RCC 7860 (cell line): ENCODE measurements at regions not wholly inside any gene's neighbourhood (a gene's known extent, or its start where the extent isn't known, plus 50 kb on each side); places are given as distances from the start of the nearest gene placed in this dataset.

Source experiments
- DNase-seq: peaks from one replicate; pipeline ENCODE4 v3.0.0-alpha.2; 2015; ENCODE audit warnings: low spot score
- FAIRE-seq: peaks from 2 replicates; lab custom pipeline; 2012; peaks lifted over from hg19 to GRCh38; lab: Jason Lieb, UNC

- no peak for DNase-seq
- no peak for FAIRE-seq
Observed at GRCh38 chr2:160859096-160859495, 301.1 kb upstream of the TANK start.

GRCh38 chr2:160862226-160862625, 298.0 kb upstream of the TANK start:
- no peak for FAIRE-seq
- DNase-seq = no peak

- no peak for FAIRE-seq
- no peak for DNase-seq
Observed at GRCh38 chr2:160868891-160869290, 291.3 kb upstream of the TANK start.

DNA sequence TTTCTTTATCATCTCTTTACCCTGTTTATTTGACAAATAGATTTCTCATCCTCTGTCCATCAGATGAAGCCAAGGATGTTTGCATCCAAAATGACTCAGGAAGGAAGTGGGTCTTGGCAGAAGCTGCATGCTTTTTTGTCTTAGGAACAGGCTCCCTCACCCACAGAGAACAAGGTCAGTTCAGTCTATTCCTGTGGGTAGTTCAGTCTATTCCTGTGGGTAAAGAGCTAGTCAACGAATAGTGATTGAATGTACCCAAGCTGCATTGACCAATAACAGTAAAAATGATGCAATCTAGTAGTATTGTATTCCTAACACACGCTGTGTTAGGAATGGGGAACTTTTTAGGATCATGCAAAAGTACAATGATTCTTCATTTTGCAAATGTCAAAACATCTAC, 290.8 kb upstream of the TANK start:
- no peak for FAIRE-seq
- DNase-seq = no peak

DNA sequence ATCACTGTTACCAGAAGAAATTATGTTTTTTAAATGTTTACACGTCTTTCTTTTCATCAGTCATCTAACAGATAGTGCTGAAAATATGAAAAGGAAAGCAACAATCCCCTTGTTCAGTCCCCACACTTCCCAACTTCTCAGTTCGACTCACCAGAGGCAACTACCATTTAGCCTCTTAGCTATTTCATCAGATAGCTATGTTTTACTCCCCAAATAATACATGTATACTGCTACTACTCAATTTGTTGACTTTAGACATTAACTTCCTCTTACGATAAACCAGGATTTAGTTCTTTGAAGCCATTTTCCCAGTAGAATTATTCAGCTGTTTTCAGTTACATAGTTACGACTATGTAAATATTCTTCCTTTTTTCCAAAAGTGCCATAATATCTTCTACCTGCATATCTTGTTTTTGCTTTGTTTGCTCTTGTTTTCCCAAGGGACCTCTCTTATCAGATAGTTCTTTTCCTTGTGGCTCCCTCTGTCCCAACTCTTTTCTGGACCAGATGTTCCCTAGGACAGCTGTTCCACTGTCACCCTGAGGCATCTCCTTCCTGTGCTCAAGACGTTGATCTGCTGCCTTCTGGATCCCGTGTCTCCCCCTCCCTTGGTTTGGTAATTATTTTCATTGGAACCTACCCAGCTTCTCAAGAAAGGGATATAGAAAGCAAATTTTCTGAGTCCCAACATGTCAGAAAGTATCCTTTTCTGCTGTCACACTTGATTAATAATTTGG, 289.3 kb upstream of the TANK start:
- DNase-seq = no peak
- no peak for FAIRE-seq

GRCh38 chr2:160871953-160872352, 288.3 kb upstream of the TANK start:
- DNase-seq (no peak), FAIRE-seq (no peak)

DNA sequence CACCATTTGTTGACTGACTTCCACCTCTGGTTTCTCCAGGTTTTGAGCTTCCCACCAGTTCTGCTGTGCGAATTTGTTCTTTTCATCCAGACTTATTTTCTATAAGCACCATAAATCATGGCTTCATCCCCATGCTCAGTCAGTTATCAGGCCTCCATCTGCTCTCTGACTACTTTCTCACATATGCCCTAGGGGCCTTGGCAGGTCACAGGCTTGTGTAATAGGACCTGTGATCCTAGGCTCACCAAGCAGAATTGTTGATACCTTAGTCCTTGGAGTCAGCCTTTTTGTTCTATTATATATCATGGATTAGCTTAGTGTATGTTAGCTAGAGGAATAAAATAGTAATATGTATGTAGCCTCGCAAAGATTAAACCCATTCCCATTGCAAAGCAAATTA, 284.2 kb upstream of the TANK start:
- DNase-seq (no peak), FAIRE-seq (no peak)

DNA sequence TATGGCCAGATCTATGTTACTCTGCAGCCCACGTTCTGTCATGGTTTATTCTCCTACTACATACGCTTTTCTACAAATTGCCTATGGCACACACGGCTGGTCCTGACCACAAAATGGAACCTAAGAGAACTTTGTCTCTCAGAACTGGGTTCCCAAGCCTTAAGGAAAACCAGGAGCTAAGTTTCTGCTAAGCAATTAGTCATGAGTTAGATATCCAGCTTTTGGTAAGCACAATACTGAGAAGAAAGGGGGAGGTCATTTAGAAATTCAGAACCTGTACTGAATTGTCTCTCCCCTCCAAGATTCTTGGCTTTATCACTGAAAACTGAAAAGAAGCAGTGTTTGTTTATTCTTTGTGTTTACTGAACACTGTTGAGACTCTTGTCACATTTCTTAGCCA, 283.5 kb upstream of the TANK start:
- FAIRE-seq (no peak), DNase-seq (no peak)

DNA sequence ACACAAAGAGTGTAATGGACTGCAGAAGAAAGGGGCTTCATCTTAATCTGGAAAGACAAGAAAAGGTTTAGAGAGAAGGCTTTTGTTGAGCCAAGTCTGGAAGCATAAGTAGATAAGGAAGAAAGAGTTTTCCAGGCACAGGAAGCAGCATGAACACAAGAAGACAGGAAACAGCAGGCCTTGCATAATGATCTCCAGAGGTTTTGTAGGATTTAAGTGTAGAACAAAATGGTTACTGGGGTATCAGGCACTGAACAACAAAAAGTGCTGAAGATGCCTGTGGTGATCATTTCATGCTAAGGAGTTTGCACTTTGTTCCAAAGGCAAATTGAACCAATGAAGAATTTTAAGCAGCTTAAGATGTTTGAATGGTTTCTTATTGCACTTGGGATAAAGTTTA, 281.6 kb upstream of the TANK start:
- DNase-seq (no peak), FAIRE-seq (no peak)

GRCh38 chr2:160882906-160883305, 277.3 kb upstream of the TANK start:
- DNase-seq = no peak
- no peak for FAIRE-seq

GRCh38 chr2:160884056-160884455, 276.2 kb upstream of the TANK start:
- DNase-seq (no peak), FAIRE-seq (no peak)

DNA sequence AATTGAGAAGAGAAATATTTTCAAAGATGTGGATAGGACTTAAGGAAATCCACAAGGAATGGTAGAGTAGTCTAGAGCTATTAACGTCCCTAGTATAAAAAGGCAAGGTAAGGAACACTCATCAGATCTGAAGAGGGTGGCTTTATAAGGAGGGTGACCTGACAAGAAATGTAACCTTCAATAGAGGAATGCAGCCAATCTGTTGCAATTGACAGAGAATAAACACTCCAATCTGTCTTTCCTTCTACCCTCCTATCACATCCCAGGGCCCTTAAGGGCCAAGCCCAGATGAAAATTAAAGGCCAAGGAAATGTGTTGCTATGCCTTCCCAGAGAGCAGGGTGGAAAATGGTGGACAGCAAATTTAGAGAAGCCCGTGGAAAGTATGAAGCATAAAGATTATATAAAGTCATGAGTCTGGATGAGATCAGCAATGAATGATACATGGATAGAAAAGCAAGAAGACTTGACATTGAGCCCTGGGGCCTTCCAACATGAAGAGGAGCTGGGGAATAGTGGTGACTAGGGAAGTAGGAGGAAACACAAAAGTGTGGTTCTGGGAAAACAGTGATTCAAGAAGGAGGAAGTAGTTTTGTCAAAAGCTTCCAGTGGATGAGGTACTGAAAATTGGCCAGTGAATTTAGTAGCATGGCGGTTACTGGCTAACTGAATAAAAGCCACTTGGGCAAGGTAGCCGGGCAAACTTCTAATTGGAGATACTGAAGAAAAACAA, 270.6 kb upstream of the TANK start:
- FAIRE-seq (no peak), DNase-seq (no peak)

GRCh38 chr2:160890667-160891352, 269.4 kb upstream of the TANK start:
- no peak for FAIRE-seq
- DNase-seq = no peak

DNA sequence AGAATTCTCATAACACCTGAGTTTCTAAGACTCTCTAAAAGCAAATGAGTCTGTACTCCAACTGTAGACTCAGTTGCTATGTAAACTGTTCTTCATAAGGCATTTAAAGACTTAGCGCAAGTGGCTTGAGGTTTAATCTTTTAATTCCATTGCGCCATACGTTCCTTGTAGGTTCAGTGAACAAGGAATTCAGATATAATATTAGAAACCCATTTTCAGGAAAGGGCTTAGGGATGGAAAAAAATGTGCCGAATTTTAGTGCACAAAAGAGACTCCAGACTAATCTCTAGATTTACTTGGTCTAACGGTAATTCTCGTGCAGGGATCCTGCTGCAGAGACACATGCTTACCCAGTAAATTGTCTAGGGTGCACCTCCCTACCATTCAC, 268.9 kb upstream of the TANK start:
- no peak for DNase-seq
- FAIRE-seq = no peak

DNA sequence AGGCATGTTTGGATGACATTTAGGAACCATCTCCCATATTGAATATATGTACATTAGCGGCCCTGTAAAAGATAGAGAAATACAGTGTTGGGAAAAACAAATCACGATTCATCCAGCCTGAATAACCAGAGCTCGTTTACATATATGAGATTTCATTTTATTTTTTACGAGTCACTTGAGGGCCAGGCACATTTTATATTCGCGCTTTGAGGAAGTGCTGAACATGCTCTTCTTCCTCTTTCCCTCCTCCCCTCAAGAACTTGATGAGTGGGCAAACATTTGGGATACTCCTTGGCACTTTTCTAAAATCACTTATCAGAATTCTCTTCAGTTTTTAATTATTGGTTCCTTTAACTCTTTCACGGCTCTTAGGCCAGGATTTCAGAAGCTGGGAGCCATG, 268.0 kb upstream of the TANK start:
- DNase-seq (no peak), FAIRE-seq (no peak)

GRCh38 chr2:160893581-160893980, 266.6 kb upstream of the TANK start:
- DNase-seq (no peak), FAIRE-seq (no peak)

GRCh38 chr2:160898581-160899307, 261.5 kb upstream of the TANK start:
- no peak for FAIRE-seq

DNA sequence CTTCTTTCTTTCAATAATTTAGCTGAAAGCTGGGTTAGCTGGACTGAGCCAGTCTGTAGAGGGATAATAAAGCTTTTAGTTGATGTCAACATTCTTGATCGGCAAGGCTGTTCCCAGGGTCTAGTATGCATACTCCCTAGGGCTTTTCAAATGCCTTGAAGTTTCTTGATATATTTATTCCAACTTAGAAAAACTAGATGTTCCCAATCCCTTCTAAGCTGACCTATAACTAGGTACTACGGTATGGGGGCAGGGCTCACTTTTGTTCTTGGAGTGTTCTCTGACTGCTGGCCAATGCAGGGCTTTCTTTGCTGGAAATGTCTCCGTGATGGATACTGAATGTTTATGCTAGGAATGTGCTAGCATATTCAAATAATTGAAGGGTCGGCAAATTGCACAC, 258.6 kb upstream of the TANK start:
- DNase-seq (no peak), FAIRE-seq (no peak)

More at GRCh38 chr2:160898581-160899307, 261.5 kb upstream of the TANK start:
- DNase-seq = no peak

GRCh38 chr2:160905862-160906261, 254.4 kb upstream of the TANK start:
- no peak for FAIRE-seq
- DNase-seq = no peak

DNA sequence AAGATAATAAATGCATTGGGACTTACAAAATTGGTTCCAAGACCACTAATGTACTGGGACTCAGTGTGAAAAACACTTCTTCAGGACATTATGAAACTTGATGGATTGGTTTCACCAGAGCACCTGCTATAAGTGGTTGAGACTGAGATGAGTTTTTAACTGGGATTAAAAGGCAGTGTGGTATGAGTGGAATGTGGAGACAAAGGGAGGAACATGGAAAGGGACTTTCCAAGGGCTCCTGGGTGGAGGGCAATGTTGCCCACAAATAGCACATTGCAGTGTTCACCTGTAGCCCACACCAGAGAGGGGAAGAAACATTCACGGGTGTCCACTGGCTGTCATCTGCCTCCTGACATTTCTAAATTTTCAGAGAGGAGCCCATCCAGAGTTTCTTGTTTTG, 253.3 kb upstream of the TANK start:
- FAIRE-seq (peak; percentile 20), DNase-seq (peak; percentile 39)

- no peak for FAIRE-seq
Observed at GRCh38 chr2:160907738-160908137, 252.5 kb upstream of the TANK start.

More at GRCh38 chr2:160907738-160908137, 252.5 kb upstream of the TANK start:
- no peak for DNase-seq
